ENCODE measurements at regions not wholly inside any gene's neighbourhood (a gene's known extent, or its start where the extent isn't known, plus 50 kb on each side); places are given as distances from the start of the nearest gene placed in this dataset.
"Not testable (repeated sequence)": the region's sequence is repeated elsewhere in the genome, so short reads cannot be mapped to it uniquely, and the experiment has no call there.

DNA sequence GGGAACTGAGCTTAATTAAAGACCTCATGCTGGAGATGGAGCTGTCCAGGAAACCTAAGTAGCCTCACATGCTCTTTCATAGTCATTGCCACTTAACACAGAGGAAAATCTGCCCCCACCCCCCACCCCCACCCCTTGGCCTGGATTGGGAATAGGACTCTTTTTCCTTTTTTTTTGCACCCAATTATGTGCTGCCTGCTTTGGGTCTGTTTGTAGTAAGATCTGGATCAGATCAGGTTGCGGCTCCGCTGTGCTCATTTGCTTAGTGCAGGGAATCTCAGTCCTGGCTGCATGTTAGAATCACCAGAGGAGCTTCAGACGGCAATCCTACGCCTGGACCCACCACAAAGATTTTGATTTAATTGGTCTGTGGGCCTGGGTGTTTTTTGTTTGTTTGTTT is 219.0 kb downstream of the UTP18 start:
- no peak for TF ChIP-seq SPI1 (IDR thresholded peaks at IDR 0.05; ENCODE audit: borderline replicate concordance, low read depth)
- TF ChIP-seq GABPA (IDR thresholded peaks at IDR 0.05; ENCODE audit: low read depth): no peak
- TF ChIP-seq, protein P1, sequence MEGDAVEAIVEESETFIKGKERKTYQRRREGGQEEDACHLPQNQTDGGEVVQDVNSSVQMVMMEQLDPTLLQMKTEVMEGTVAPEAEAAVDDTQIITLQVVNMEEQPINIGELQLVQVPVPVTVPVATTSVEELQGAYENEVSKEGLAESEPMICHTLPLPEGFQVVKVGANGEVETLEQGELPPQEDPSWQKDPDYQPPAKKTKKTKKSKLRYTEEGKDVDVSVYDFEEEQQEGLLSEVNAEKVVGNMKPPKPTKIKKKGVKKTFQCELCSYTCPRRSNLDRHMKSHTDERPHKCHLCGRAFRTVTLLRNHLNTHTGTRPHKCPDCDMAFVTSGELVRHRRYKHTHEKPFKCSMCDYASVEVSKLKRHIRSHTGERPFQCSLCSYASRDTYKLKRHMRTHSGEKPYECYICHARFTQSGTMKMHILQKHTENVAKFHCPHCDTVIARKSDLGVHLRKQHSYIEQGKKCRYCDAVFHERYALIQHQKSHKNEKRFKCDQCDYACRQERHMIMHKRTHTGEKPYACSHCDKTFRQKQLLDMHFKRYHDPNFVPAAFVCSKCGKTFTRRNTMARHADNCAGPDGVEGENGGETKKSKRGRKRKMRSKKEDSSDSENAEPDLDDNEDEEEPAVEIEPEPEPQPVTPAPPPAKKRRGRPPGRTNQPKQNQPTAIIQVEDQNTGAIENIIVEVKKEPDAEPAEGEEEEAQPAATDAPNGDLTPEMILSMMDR (IDR thresholded peaks at IDR 0.05; ENCODE audit: insufficient read depth, low read length): no peak
- TF ChIP-seq, protein P2, sequence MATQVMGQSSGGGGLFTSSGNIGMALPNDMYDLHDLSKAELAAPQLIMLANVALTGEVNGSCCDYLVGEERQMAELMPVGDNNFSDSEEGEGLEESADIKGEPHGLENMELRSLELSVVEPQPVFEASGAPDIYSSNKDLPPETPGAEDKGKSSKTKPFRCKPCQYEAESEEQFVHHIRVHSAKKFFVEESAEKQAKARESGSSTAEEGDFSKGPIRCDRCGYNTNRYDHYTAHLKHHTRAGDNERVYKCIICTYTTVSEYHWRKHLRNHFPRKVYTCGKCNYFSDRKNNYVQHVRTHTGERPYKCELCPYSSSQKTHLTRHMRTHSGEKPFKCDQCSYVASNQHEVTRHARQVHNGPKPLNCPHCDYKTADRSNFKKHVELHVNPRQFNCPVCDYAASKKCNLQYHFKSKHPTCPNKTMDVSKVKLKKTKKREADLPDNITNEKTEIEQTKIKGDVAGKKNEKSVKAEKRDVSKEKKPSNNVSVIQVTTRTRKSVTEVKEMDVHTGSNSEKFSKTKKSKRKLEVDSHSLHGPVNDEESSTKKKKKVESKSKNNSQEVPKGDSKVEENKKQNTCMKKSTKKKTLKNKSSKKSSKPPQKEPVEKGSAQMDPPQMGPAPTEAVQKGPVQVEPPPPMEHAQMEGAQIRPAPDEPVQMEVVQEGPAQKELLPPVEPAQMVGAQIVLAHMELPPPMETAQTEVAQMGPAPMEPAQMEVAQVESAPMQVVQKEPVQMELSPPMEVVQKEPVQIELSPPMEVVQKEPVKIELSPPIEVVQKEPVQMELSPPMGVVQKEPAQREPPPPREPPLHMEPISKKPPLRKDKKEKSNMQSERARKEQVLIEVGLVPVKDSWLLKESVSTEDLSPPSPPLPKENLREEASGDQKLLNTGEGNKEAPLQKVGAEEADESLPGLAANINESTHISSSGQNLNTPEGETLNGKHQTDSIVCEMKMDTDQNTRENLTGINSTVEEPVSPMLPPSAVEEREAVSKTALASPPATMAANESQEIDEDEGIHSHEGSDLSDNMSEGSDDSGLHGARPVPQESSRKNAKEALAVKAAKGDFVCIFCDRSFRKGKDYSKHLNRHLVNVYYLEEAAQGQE (IDR thresholded peaks at IDR 0.05; ENCODE audit: insufficient replicate concordance, low read depth): no peak
- TF ChIP-seq POLR2AphosphoS5 (IDR thresholded peaks at IDR 0.05; ENCODE audit: low read depth): no peak
- Histone ChIP-seq H3K27ac (replicated peaks) (no peak overlapping the region), H3K4me3 (replicated peaks; ENCODE audit: insufficient read depth, low read length) (no peak overlapping the region), H3K27me3 (ENCODE audit: insufficient read depth, poor library complexity, severe bottlenecking) (no peaks in the 10 kb centered on the region)
- no peak for DNase-seq (ENCODE audit: low read depth in 1 of 2, low spot score in 1 of 2)

DNA sequence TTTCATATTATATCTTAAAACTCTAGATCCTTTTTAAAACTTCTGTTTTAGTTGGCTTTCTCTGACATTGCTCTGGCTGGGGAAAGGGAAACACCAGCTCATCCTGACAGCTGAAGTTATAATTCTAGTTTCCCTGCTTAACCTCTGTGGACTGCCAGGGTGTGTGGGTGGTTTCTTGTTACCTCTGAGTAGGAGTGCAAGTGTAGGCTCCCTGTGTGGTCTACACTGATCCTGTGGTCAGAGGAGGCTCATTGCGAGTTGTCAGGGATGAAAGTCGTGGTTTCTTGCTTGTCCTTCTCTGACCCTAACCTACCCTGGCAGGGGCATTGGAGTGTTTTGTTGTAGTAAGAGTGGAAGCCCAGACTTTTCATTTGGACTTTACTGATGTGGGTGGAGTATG is 221.0 kb downstream of the UTP18 start:
- H3K4me3 ChIP-seq (replicated peaks; ENCODE audit: insufficient read depth, low read length): no peak overlapping the region
- DNase-seq (ENCODE audit: low read depth in 1 of 2, low spot score in 1 of 2): no peak
- no peaks in the 10 kb centered on the region for H3K27me3 ChIP-seq (ENCODE audit: insufficient read depth, poor library complexity, severe bottlenecking)
- TF ChIP-seq, protein P1 (IDR thresholded peaks at IDR 0.05; ENCODE audit: insufficient read depth, low read length): no peak
- TF ChIP-seq POLR2AphosphoS5 (IDR thresholded peaks at IDR 0.05; ENCODE audit: low read depth) (no peak), SPI1 (IDR thresholded peaks at IDR 0.05; ENCODE audit: borderline replicate concordance, low read depth) (no peak)
- no peak overlapping the region for H3K27ac ChIP-seq (replicated peaks)

DNA sequence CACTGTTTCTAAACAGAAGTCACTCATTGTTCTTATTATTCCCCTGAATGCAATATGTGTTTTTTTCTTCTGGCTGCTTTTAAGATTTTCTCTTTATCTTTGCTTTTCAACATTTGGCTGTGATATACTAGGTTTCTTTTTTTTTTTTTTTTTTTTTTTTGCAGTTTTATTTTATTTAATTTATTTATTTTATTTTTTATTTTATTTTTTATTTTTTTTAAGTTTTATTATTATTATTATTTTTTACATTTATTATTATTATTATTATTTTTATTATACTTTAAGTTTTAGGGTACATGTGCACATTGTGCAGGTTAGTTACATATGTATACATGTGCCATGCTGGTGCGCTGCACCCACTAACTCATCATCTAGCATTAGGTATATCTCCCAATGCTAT is 221.9 kb downstream of the UTP18 start:
- H3K27me3 ChIP-seq (ENCODE audit: insufficient read depth, poor library complexity, severe bottlenecking); H3K27ac ChIP-seq (replicated peaks); H3K4me3 ChIP-seq (replicated peaks; ENCODE audit: insufficient read depth, low read length); DNase-seq (ENCODE audit: low read depth in 1 of 2, low spot score in 1 of 2): not testable (repeated sequence)

DNA sequence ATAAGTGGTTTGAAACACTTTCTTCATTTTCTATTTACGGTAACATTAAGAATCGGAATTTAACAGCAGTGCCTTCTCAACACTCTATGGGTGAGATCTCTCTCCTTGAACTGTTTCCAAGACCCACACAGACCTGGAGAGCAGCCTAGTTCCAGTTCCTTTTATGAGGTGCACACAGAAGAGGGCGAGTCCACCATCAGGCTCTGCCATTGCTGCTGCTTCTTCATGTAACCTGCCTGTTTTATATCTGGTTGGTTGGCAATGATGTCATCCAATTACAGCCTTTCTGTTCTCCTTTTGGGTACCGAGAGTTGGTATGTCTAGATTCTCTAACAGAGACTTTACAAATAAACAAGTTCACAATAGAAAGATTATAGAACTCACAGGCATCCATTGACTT is 225.7 kb downstream of the UTP18 start:
- no peak for DNase-seq (ENCODE audit: low read depth in 1 of 2, low spot score in 1 of 2)

More for the DNA sequence above, 225.7 kb downstream of the UTP18 start:
- no peak overlapping the region for H3K4me3 ChIP-seq (replicated peaks; ENCODE audit: insufficient read depth, low read length)
- no peak overlapping the region for H3K27ac ChIP-seq (replicated peaks)
- TF ChIP-seq, protein P2 (IDR thresholded peaks at IDR 0.05; ENCODE audit: insufficient replicate concordance, low read depth): no peak
- TF ChIP-seq, protein P1 (IDR thresholded peaks at IDR 0.05; ENCODE audit: insufficient read depth, low read length): no peak
- no peak for TF ChIP-seq GABPA (IDR thresholded peaks at IDR 0.05; ENCODE audit: low read depth)
- no peaks in the 10 kb centered on the region for H3K27me3 ChIP-seq (ENCODE audit: insufficient read depth, poor library complexity, severe bottlenecking)
